ENCODE measurements at regions not wholly inside any gene's neighbourhood (a gene's known extent, or its start where the extent isn't known, plus 50 kb on each side); places are given as distances from the start of the nearest gene placed in this dataset.

GRCh38 chr2:15860051-15860663, 80.2 kb upstream of the MYCN start:
- TF ChIP-seq CTCF (IDR thresholded peaks at IDR 0.05) (no peak), EP300 (IDR thresholded peaks at IDR 0.05) (no peak)

All from sigmoid colon (tissue), 4 donors.